Stimulated activated naive B cell treated with anti-CD40 and anti-IgM and Interleukin-4, amounts not matched to agents 10 μg/mL and 1 μg/mL and 100 μg/mL, for 72 hours (primary cell): ENCODE measurements at regions not wholly inside any gene's neighbourhood (a gene's known extent, or its start where the extent isn't known, plus 50 kb on each side); places are given as distances from the start of the nearest gene placed in this dataset.

Experiments
- ATAC-seq, 2 donors: fragments of 150-1000 bp; cut with Tn5 transposase; replicated peaks; 2 replicates each; pipeline ENCODE4 v1.10.0; 2021; ENCODE audit warnings: moderate library complexity in 1 of 2
- DNase-seq: peaks from one replicate; pipeline ENCODE4 v3.0.0; 2021
- H3K27ac Mint-ChIP-seq: one replicate; pipeline ENCODE4 v1.8.0; 2022; ENCODE audit warnings: mild to moderate bottlenecking, mixed read lengths
- H3K27me3 Mint-ChIP-seq, 2 donors: one replicate each; pipeline ENCODE4 v1.8.0; 2022; ENCODE audit warnings: mixed read lengths in 2 of 2
- H3K36me3 Mint-ChIP-seq, 2 donors: one replicate each; pipeline ENCODE4 v1.8.0; 2022; ENCODE audit warnings: mixed read lengths in 2 of 2, mild to moderate bottlenecking in 1 of 2
- H3K4me1 Mint-ChIP-seq, 2 donors: one replicate each; pipeline ENCODE4 v1.8.0; 2022; ENCODE audit warnings: mixed read lengths in 2 of 2, mild to moderate bottlenecking in 1 of 2
- H3K4me3 Mint-ChIP-seq, 2 donors: one replicate each; pipeline ENCODE4 v1.8.0; 2022; ENCODE audit warnings: mild to moderate bottlenecking in 2 of 2, mixed read lengths in 2 of 2, moderate library complexity in 1 of 2
- H3K9me3 Mint-ChIP-seq, 2 donors: one replicate each; pipeline ENCODE4 v1.8.0; 2022; ENCODE audit warnings: mixed read lengths in 2 of 2, mild to moderate bottlenecking in 1 of 2

- H3K27me3 Mint-ChIP-seq = no peaks in the 10 kb centered on the region
- peaks cover 0 to 3% of the 10 kb centered on the region in 2 donors for H3K9me3 Mint-ChIP-seq
These were observed 58.8 kb upstream of the ZNF804B start for GRCh38 chr7:88700725-88701124.

GRCh38 chr7:88694207-88694606 lies 65.3 kb upstream of the ZNF804B start:
- no peaks in the 10 kb centered on the region for H3K4me1 Mint-ChIP-seq
- no peak overlapping the region for H3K27ac Mint-ChIP-seq
- ATAC-seq = no peak
- H3K36me3 Mint-ChIP-seq = no peaks in the 10 kb centered on the region
- H3K27me3 Mint-ChIP-seq = no peaks in the 10 kb centered on the region
- H3K9me3 Mint-ChIP-seq = peaks cover 0 to 1% of the 10 kb centered on the region in 2 donors
- no peak for DNase-seq
- no peak overlapping the region for H3K4me3 Mint-ChIP-seq

More at GRCh38 chr7:88700725-88701124, 58.8 kb upstream of the ZNF804B start:
- DNase-seq (no peak), ATAC-seq (no peak)
- Mint-ChIP-seq H3K36me3 (no peaks in the 10 kb centered on the region), H3K27ac (no peak overlapping the region), H3K4me1 (no peaks in the 10 kb centered on the region), H3K4me3 (no peak overlapping the region)

- no peak overlapping the region for H3K27ac Mint-ChIP-seq
- DNase-seq (no peak), ATAC-seq (no peak)
- no peaks in the 10 kb centered on the region for H3K36me3 Mint-ChIP-seq
- H3K9me3 Mint-ChIP-seq = peaks cover 0 to 1% of the 10 kb centered on the region in 2 donors
- H3K4me1 Mint-ChIP-seq = no peaks in the 10 kb centered on the region
- no peak overlapping the region for H3K4me3 Mint-ChIP-seq
- H3K27me3 Mint-ChIP-seq = no peaks in the 10 kb centered on the region
These were observed 66.4 kb upstream of the ZNF804B start for GRCh38 chr7:88693131-88693530.

- Mint-ChIP-seq H3K4me3 (no peak overlapping the region), H3K27me3 (no peaks in the 10 kb centered on the region), H3K9me3 (peaks cover 0 to 1% of the 10 kb centered on the region in 2 donors), H3K36me3 (no peaks in the 10 kb centered on the region), H3K4me1 (no peaks in the 10 kb centered on the region), H3K27ac (no peak overlapping the region)
- ATAC-seq = no peak
- DNase-seq = no peak
These were observed 67.0 kb upstream of the ZNF804B start for GRCh38 chr7:88692493-88692892.

- Mint-ChIP-seq H3K27me3 (no peaks in the 10 kb centered on the region), H3K36me3 (no peaks in the 10 kb centered on the region), H3K4me3 (no peak overlapping the region), H3K4me1 (no peaks in the 10 kb centered on the region), H3K9me3 (peaks cover 0 to 6% of the 10 kb centered on the region in 2 donors), H3K27ac (no peak overlapping the region)
- ATAC-seq (no peak), DNase-seq (no peak)
These were observed 69.7 kb upstream of the ZNF804B start for GRCh38 chr7:88689821-88690220.

- Mint-ChIP-seq H3K9me3 (peaks cover 0 to 6% of the 10 kb centered on the region in 2 donors), H3K4me1 (no peaks in the 10 kb centered on the region), H3K4me3 (no peak overlapping the region), H3K27ac (no peak overlapping the region), H3K27me3 (no peaks in the 10 kb centered on the region), H3K36me3 (no peaks in the 10 kb centered on the region)
- DNase-seq = no peak
- no peak for ATAC-seq
These were observed 71.3 kb upstream of the ZNF804B start for GRCh38 chr7:88688222-88688621.

GRCh38 chr7:88686468-88687229 lies 72.9 kb upstream of the ZNF804B start:
- DNase-seq = no peak
- no peaks in the 10 kb centered on the region for H3K36me3 Mint-ChIP-seq
- ATAC-seq = peak in 1 of 2 donors; percentile 10
- H3K27ac Mint-ChIP-seq = no peak overlapping the region
- H3K4me3 Mint-ChIP-seq = no peak overlapping the region
- no peaks in the 10 kb centered on the region for H3K27me3 Mint-ChIP-seq
- peaks cover 0 to 6% of the 10 kb centered on the region in 2 donors for H3K9me3 Mint-ChIP-seq
- no peaks in the 10 kb centered on the region for H3K4me1 Mint-ChIP-seq

GRCh38 chr7:88681682-88682081 lies 77.8 kb upstream of the ZNF804B start:
- no peak for ATAC-seq
- peaks cover 3 to 8% of the 10 kb centered on the region in 2 donors for H3K9me3 Mint-ChIP-seq
- no peak overlapping the region for H3K27ac Mint-ChIP-seq
- DNase-seq = no peak
- H3K36me3 Mint-ChIP-seq = no peaks in the 10 kb centered on the region
- H3K27me3 Mint-ChIP-seq = no peaks in the 10 kb centered on the region
- H3K4me1 Mint-ChIP-seq = no peaks in the 10 kb centered on the region
- H3K4me3 Mint-ChIP-seq = no peak overlapping the region

GRCh38 chr7:88670536-88670935 lies 89.0 kb upstream of the ZNF804B start:
- DNase-seq = no peak
- Mint-ChIP-seq H3K9me3 (no peaks in the 10 kb centered on the region), H3K4me1 (no peaks in the 10 kb centered on the region), H3K27me3 (no peaks in the 10 kb centered on the region), H3K4me3 (no peak overlapping the region), H3K36me3 (no peaks in the 10 kb centered on the region), H3K27ac (no peak overlapping the region)
- no peak for ATAC-seq

GRCh38 chr7:88669913-88670312 lies 89.6 kb upstream of the ZNF804B start:
- H3K36me3 Mint-ChIP-seq = no peaks in the 10 kb centered on the region
- ATAC-seq (no peak), DNase-seq (no peak)
- no peak overlapping the region for H3K27ac Mint-ChIP-seq
- H3K9me3 Mint-ChIP-seq = no peaks in the 10 kb centered on the region
- no peaks in the 10 kb centered on the region for H3K4me1 Mint-ChIP-seq
- H3K27me3 Mint-ChIP-seq = no peaks in the 10 kb centered on the region
- H3K4me3 Mint-ChIP-seq = no peak overlapping the region

- H3K27me3 Mint-ChIP-seq = no peaks in the 10 kb centered on the region
- H3K36me3 Mint-ChIP-seq = no peaks in the 10 kb centered on the region
- H3K9me3 Mint-ChIP-seq = no peaks in the 10 kb centered on the region
- H3K27ac Mint-ChIP-seq = no peak overlapping the region
- no peaks in the 10 kb centered on the region for H3K4me1 Mint-ChIP-seq
- H3K4me3 Mint-ChIP-seq = no peak overlapping the region
- ATAC-seq (no peak), DNase-seq (no peak)
These were observed 90.9 kb upstream of the ZNF804B start for GRCh38 chr7:88668591-88668990.

GRCh38 chr7:88666626-88667025 lies 92.9 kb upstream of the ZNF804B start:
- no peaks in the 10 kb centered on the region for H3K36me3 Mint-ChIP-seq

GRCh38 chr7:88665892-88666514 lies 93.5 kb upstream of the ZNF804B start:
- Mint-ChIP-seq H3K27ac (no peak overlapping the region), H3K27me3 (no peaks in the 10 kb centered on the region), H3K4me3 (no peak overlapping the region), H3K9me3 (no peaks in the 10 kb centered on the region), H3K4me1 (no peaks in the 10 kb centered on the region), H3K36me3 (no peaks in the 10 kb centered on the region)
- DNase-seq (no peak), ATAC-seq (no peak)

More at GRCh38 chr7:88666626-88667025, 92.9 kb upstream of the ZNF804B start:
- Mint-ChIP-seq H3K27ac (no peak overlapping the region), H3K9me3 (no peaks in the 10 kb centered on the region), H3K4me3 (no peak overlapping the region), H3K4me1 (no peaks in the 10 kb centered on the region), H3K27me3 (no peaks in the 10 kb centered on the region)
- ATAC-seq (no peak), DNase-seq (no peak)

GRCh38 chr7:88664630-88665233 lies 94.8 kb upstream of the ZNF804B start:
- ATAC-seq = peak in 1 of 2 donors; percentile 16
- no peaks in the 10 kb centered on the region for H3K27me3 Mint-ChIP-seq
- no peak for DNase-seq
- H3K27ac Mint-ChIP-seq = no peak overlapping the region
- H3K9me3 Mint-ChIP-seq = no peaks in the 10 kb centered on the region
- no peaks in the 10 kb centered on the region for H3K4me1 Mint-ChIP-seq
- no peak overlapping the region for H3K4me3 Mint-ChIP-seq
- no peaks in the 10 kb centered on the region for H3K36me3 Mint-ChIP-seq

GRCh38 chr7:88661921-88662320 lies 97.6 kb upstream of the ZNF804B start:
- H3K27me3 Mint-ChIP-seq = no peaks in the 10 kb centered on the region
- H3K27ac Mint-ChIP-seq = no peak overlapping the region
- H3K4me3 Mint-ChIP-seq = no peak overlapping the region
- no peak for ATAC-seq
- H3K9me3 Mint-ChIP-seq = no peaks in the 10 kb centered on the region
- H3K4me1 Mint-ChIP-seq = no peaks in the 10 kb centered on the region
- no peaks in the 10 kb centered on the region for H3K36me3 Mint-ChIP-seq
- no peak for DNase-seq
